NCI-H510A (cell line): ENCODE measurements at regions not wholly inside any gene's neighbourhood (a gene's known extent, or its start where the extent isn't known, plus 50 kb on each side); places are given as distances from the start of the nearest gene placed in this dataset.

ENCODE experiments used
- DNase-seq: peaks from one replicate; lab custom pipeline; 2025; lab: John Stamatoyannopoulos, UW

- no peak for DNase-seq
Measured at GRCh38 chr7:52700349-52700748, 335.1 kb upstream of the POM121L12 start.

- DNase-seq, result no peak
Measured at GRCh38 chr7:52695973-52696595, 339.3 kb upstream of the POM121L12 start.

- no peak for DNase-seq
Measured at GRCh38 chr7:52691257-52691656, 344.2 kb upstream of the POM121L12 start.

GRCh38 chr7:52689912-52690311 is 345.5 kb upstream of the POM121L12 start:
- DNase-seq, result no peak

- no peak for DNase-seq
Measured at GRCh38 chr7:52685333-52685732, 350.1 kb upstream of the POM121L12 start.

GRCh38 chr7:52684388-52684787 is 351.0 kb upstream of the POM121L12 start:
- no peak for DNase-seq

- DNase-seq, result no peak
Measured at GRCh38 chr7:52682993-52683392, 352.4 kb upstream of the POM121L12 start.

GRCh38 chr7:52670608-52671225 is 364.7 kb upstream of the POM121L12 start:
- DNase-seq, result no peak

GRCh38 chr7:52669031-52669430 is 366.4 kb upstream of the POM121L12 start:
- no peak for DNase-seq

GRCh38 chr7:52668435-52668834 is 367.0 kb upstream of the POM121L12 start:
- DNase-seq, result no peak

- DNase-seq, result no peak
Measured at GRCh38 chr7:52659178-52659577, 376.3 kb upstream of the POM121L12 start.

- no peak for DNase-seq
Measured at GRCh38 chr7:52656098-52656497, 379.3 kb upstream of the POM121L12 start.

GRCh38 chr7:52652621-52653020 is 382.8 kb upstream of the POM121L12 start:
- DNase-seq, result no peak

- DNase-seq, result no peak
Measured at GRCh38 chr7:52648872-52649271, 386.6 kb upstream of the POM121L12 start.

GRCh38 chr7:52647046-52647445 is 388.4 kb upstream of the POM121L12 start:
- no peak for DNase-seq

GRCh38 chr7:52639981-52640380 is 395.5 kb upstream of the POM121L12 start:
- DNase-seq, result no peak

- no peak for DNase-seq
Measured at GRCh38 chr7:52639126-52639525, 396.3 kb upstream of the POM121L12 start.

- DNase-seq, result no peak
Measured at GRCh38 chr7:52635021-52635420, 400.4 kb upstream of the POM121L12 start.

- no peak for DNase-seq
Measured at GRCh38 chr7:52620849-52621248, 414.6 kb upstream of the POM121L12 start.

- no peak for DNase-seq
Measured at GRCh38 chr7:52616552-52616951, 418.9 kb upstream of the POM121L12 start.

- DNase-seq, result no peak
Measured at GRCh38 chr7:52615021-52615695, 420.3 kb upstream of the POM121L12 start.

GRCh38 chr7:52609511-52609910 is 425.9 kb upstream of the POM121L12 start:
- no peak for DNase-seq

GRCh38 chr7:52592698-52593097 is 442.7 kb upstream of the POM121L12 start:
- no peak for DNase-seq

GRCh38 chr7:52586704-52587103 is 448.7 kb upstream of the POM121L12 start:
- no peak for DNase-seq
